H1 (cell line): ENCODE measurements at regions not wholly inside any gene's neighbourhood (a gene's known extent, or its start where the extent isn't known, plus 50 kb on each side); places are given as distances from the start of the nearest gene placed in this dataset.

Experiments
- CTCF ChIA-PET: fragments of 300-600 bp; sonication (Branson Sonifier 250); formaldehyde crosslinking; loops from one replicate; lab custom pipeline; 2021; ENCODE audit not compliant: partially characterized antibody; lab: Charles Lee
- POLR2A ChIA-PET: fragments of 300-600 bp; sonication (Branson Sonifier 250); formaldehyde crosslinking; loops from one replicate; lab custom pipeline; 2021; ENCODE audit warnings: inconsistent platforms; ENCODE audit not compliant: partially characterized antibody; lab: Charles Lee
- DNase-seq, 2 experiments: peaks; one replicate each; pipeline versions ENCODE4 v3.0.0 to v3.0.0-alpha.2; 2010 to 2022; ENCODE audit warnings: low spot score in 2 of 2, low read depth in 1 of 2, mixed read lengths in 1 of 2
- FAIRE-seq: peaks from 2 replicates; lab custom pipeline; 2011; peaks lifted over from hg19 to GRCh38; lab: Jason Lieb, UNC
- H2AFZ ChIP-seq: 2 replicates; pipeline ENCODE4 v1.8.1; 2012; ENCODE audit warnings: low read length, inconsistent platforms
- H2AK5ac ChIP-seq: 2 replicates; pipeline ENCODE4 v1.6.1; 2013; ENCODE audit warnings: low read depth, low read length
- H2BK120ac ChIP-seq: replicated peaks from 2 replicates; pipeline ENCODE3; 2013; ENCODE audit warnings: low read depth, low read length, inconsistent platforms
- H2BK12ac ChIP-seq: 2 replicates; pipeline ENCODE4 v1.6.1; 2013; ENCODE audit warnings: low read depth, low read length
- H2BK15ac ChIP-seq: 2 replicates; pipeline ENCODE4 v1.6.1; 2013; ENCODE audit warnings: low read length
- H2BK20ac ChIP-seq: 2 replicates; pipeline ENCODE4 v1.6.1; 2013; ENCODE audit warnings: low read length
- H2BK5ac ChIP-seq: 2 replicates; pipeline ENCODE4 v1.6.1; 2013; ENCODE audit warnings: low read depth, low read length
- H3K14ac ChIP-seq: 2 replicates; pipeline ENCODE4 v1.6.1; 2013; ENCODE audit warnings: inconsistent platforms; ENCODE audit not compliant: insufficient read length
- H3K18ac ChIP-seq: 2 replicates; pipeline ENCODE4 v1.6.1; 2013; ENCODE audit warnings: low read length; ENCODE audit errors: extremely low read depth
- H3K23ac ChIP-seq: 2 replicates; pipeline ENCODE4 v1.6.1; 2013; ENCODE audit warnings: inconsistent platforms; ENCODE audit not compliant: insufficient read length
- H3K23me2 ChIP-seq: 2 replicates; pipeline ENCODE4 v1.6.1; 2013; ENCODE audit warnings: low read depth, low read length
- H3K27ac ChIP-seq: 2 replicates; pipeline ENCODE4 v1.6.1; 2011; ENCODE audit warnings: low read depth, low read length, inconsistent platforms
- H3K27me3 ChIP-seq, 4 experiments: replicated peaks in 1 of 4; 1 replicate in 1 of 4; 2 replicates in 3 of 4; pipeline versions ENCODE4 v1.6.1 to v1.8.1; 2011 to 2013; ENCODE audit warnings: low read length in 3 of 4, mild to moderate bottlenecking in 3 of 4, inconsistent platforms in 2 of 4, mixed read lengths in 2 of 4, moderate library complexity in 1 of 4; ENCODE audit not compliant: control insufficient read depth in 3 of 4, insufficient read depth in 3 of 4; ENCODE audit errors: extremely low read depth in 1 of 4
- H3K36me3 ChIP-seq, 4 experiments: 2 replicates each; pipeline versions ENCODE4 v1.6.1 to v1.8.1; 2011 to 2013; ENCODE audit warnings: mild to moderate bottlenecking in 4 of 4, low read length in 3 of 4, moderate library complexity in 2 of 4, control low read depth in 1 of 4, inconsistent platforms in 1 of 4; ENCODE audit not compliant: insufficient read depth in 4 of 4, control insufficient read depth in 2 of 4
- H3K4ac ChIP-seq: replicated peaks from 2 replicates; pipeline ENCODE3; 2013; ENCODE audit warnings: low read length, low read depth, mixed read lengths, inconsistent platforms; ENCODE audit not compliant: insufficient read length
- H3K4me1 ChIP-seq, 4 experiments: replicated peaks in 1 of 4; 1 replicate in 1 of 4; 2 replicates in 3 of 4; pipeline versions ENCODE4 v1.6.1 to v1.8.1; 2011 to 2013; ENCODE audit warnings: low read length in 3 of 4, inconsistent platforms in 2 of 4, mixed read lengths in 1 of 4; ENCODE audit not compliant: insufficient read depth in 4 of 4, control insufficient read depth in 3 of 4
- H3K4me2 ChIP-seq, 2 experiments: 2 replicates each; pipeline versions ENCODE4 v1.6.1 to v1.8.1; 2011 to 2013; ENCODE audit warnings: low read depth in 2 of 2, low read length in 2 of 2, control low read depth in 1 of 2, inconsistent platforms in 1 of 2, mild to moderate bottlenecking in 1 of 2; ENCODE audit not compliant: insufficient read depth in 1 of 2
- H3K4me3 ChIP-seq, 4 experiments: fragments of 200-600, 300-600 bp in 1 of 4; sonication (generic), shearing (Covaris generic), sonication (Bioruptor Twin) in 1 of 4; 2 replicates each; pipeline versions ENCODE4 v1.5.1 to v1.8.1; 2011 to 2016; ENCODE audit warnings: low read length in 4 of 4, low read depth in 3 of 4, control low read depth in 2 of 4, inconsistent platforms in 2 of 4, mild to moderate bottlenecking in 2 of 4, mixed read lengths in 1 of 4, moderate library complexity in 1 of 4; ENCODE audit not compliant: insufficient read depth in 2 of 4; ENCODE audit errors: extremely low read depth in 1 of 4
- H3K56ac ChIP-seq: replicated peaks from 2 replicates; pipeline ENCODE3; 2013; ENCODE audit warnings: low read depth, mild to moderate bottlenecking, mixed read lengths, low read length, inconsistent platforms; ENCODE audit not compliant: insufficient read length
- H3K79me1 ChIP-seq: 2 replicates; pipeline ENCODE4 v1.6.1; 2013; ENCODE audit warnings: low read depth, low read length, control low read depth
- H3K79me2 ChIP-seq, 2 experiments: 2 replicates each; pipeline versions ENCODE4 v1.6.1 to v1.8.1; 2012 to 2013; ENCODE audit warnings: low read length in 2 of 2, mild to moderate bottlenecking in 2 of 2, inconsistent platforms in 1 of 2; ENCODE audit not compliant: insufficient read depth in 2 of 2, control insufficient read depth in 1 of 2
- H3K9ac ChIP-seq, 4 experiments: replicated peaks in 1 of 4; 1 replicate in 1 of 4; 2 replicates in 3 of 4; pipeline versions ENCODE4 v1.6.1 to v1.8.1; 2011 to 2013; ENCODE audit warnings: low read depth in 3 of 4, low read length in 3 of 4, control low read depth in 2 of 4, mild to moderate bottlenecking in 2 of 4, moderate library complexity in 2 of 4, inconsistent platforms in 1 of 4; ENCODE audit errors: extremely low read depth in 1 of 4
- H3K9me3 ChIP-seq, 2 experiments: 2 replicates each; pipeline versions ENCODE4 v1.6.1 to v1.8.1; 2012 to 2013; ENCODE audit warnings: mild to moderate bottlenecking in 2 of 2, moderate library complexity in 2 of 2, control low read depth in 1 of 2, inconsistent platforms in 1 of 2, low read depth in 1 of 2, low read length in 1 of 2, mixed read lengths in 1 of 2; ENCODE audit not compliant: insufficient read depth in 2 of 2
- H4K20me1 ChIP-seq, 2 experiments: replicated peaks in 1 of 2; 2 replicates each; pipeline versions ENCODE3 to v1.8.1; 2011 to 2013; ENCODE audit warnings: inconsistent platforms in 2 of 2, low read length in 2 of 2, mild to moderate bottlenecking in 1 of 2; ENCODE audit not compliant: insufficient read depth in 2 of 2, control insufficient read depth in 1 of 2
- H4K5ac ChIP-seq: 2 replicates; pipeline ENCODE4 v1.6.1; 2013; ENCODE audit warnings: low read length, low read depth, mixed read lengths, inconsistent platforms; ENCODE audit not compliant: insufficient read length
- H4K8ac ChIP-seq: 2 replicates; pipeline ENCODE4 v1.8.0; 2013; ENCODE audit warnings: mild to moderate bottlenecking, moderate library complexity, low read length, inconsistent platforms; ENCODE audit not compliant: insufficient read depth; ENCODE audit errors: extremely low read depth
- H4K91ac ChIP-seq: replicated peaks from 2 replicates; pipeline ENCODE3; 2013; ENCODE audit warnings: low read length, mixed read lengths, inconsistent platforms; ENCODE audit not compliant: insufficient read length
- CTCF ChIP-seq, 3 experiments: IDR thresholded peaks; 1 replicate in 2 of 3; 2 replicates in 1 of 3; pipeline versions ENCODE4 v1.5.1 to v1.6.1; 2011; ENCODE audit warnings: low read length in 3 of 3, mild to moderate bottlenecking in 3 of 3, inconsistent platforms in 2 of 3, low read depth in 1 of 3, moderate library complexity in 1 of 3; ENCODE audit not compliant: insufficient read depth in 1 of 3; ENCODE audit errors: control extremely low read depth in 1 of 3
- PHF8 ChIP-seq: fragments of 200-600 bp; sonication (generic); conservative IDR thresholded peaks from 2 replicates; pipeline ENCODE4 v1.7.1; 2012; ENCODE audit warnings: low read depth, mild to moderate bottlenecking, inconsistent platforms, low read length, moderate library complexity
- RAD21 ChIP-seq, 2 experiments: IDR thresholded peaks in 1 of 2; conservative IDR thresholded peaks in 1 of 2; 2 replicates each; pipeline ENCODE4 v1.6.1; 2011; ENCODE audit warnings: low read depth in 2 of 2, low read length in 2 of 2, improper control_type of control experiment in 1 of 2, inconsistent platforms in 1 of 2, mild to moderate bottlenecking in 1 of 2, moderate library complexity in 1 of 2
- YY1 ChIP-seq: IDR thresholded peaks from 2 replicates; pipeline ENCODE4 v1.6.1; 2011; ENCODE audit warnings: low read depth, mild to moderate bottlenecking, low read length
- WGBS, 2 experiments: shearing (Covaris generic) in 1 of 2; methylation state at CpG; one replicate each; pipeline versions ENCODE4 v1.1.6 to v1.1.7; 2013 to 2015; ENCODE audit warnings: low lambda C conversion rate in 2 of 2, mixed read lengths in 2 of 2, inconsistent platforms in 1 of 2, low coverage in 1 of 2, missing lambda C conversion rate in 1 of 2; ENCODE audit not compliant: insufficient replicate concordance in 2 of 2, insufficient coverage in 1 of 2, insufficient read length in 1 of 2; ENCODE audit errors: extremely low coverage in 1 of 2, missing lambda C conversion rate in 1 of 2; 5-methylcytosine and 5-hydroxymethylcytosine counted together

DNA sequence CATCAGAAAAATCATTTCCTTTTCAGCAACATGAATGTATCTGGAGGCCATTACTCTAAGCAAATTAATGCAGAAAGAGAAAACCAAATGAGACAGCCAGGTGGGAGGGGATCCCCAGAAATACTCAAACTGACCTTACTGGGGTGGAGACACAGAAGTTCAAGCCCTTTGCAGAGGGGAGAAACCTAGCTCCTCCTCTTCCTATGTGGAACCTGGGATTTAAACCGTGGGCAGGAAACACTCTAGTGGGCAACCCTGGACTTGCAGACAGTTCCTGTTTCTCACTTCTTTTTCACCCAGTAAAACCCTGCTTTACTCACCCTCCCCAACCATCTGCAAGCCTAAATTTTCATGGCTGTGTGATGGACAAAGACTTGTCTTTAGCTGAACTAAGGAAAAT is 61.3 kb downstream of the SLITRK6 start:
- Histone ChIP-seq H3K4ac (no peak overlapping the region), H3K4me2 (no peak overlapping the region), H3K23ac (no peak overlapping the region), H2AK5ac (no peak overlapping the region), H3K56ac (no peak overlapping the region), H3K23me2 (no peaks in the 10 kb centered on the region), H2AFZ (no peak overlapping the region), H3K79me1 (no peaks in the 10 kb centered on the region), H3K9ac (no peak overlapping the region), H4K20me1 (no peaks in the 10 kb centered on the region), H2BK12ac (no peak overlapping the region), H4K91ac (no peak overlapping the region), H3K18ac (no peak overlapping the region), H2BK5ac (no peak overlapping the region), H2BK15ac (no peak overlapping the region), H2BK20ac (no peak overlapping the region), H3K4me1 (peaks cover 0 to 2% (median 0%) of the 10 kb centered on the region in 4 experiments; a peak in 1 of 7 replicates), H3K27ac (no peak overlapping the region), H2BK120ac (no peak overlapping the region), H3K14ac (no peak overlapping the region), H4K8ac (no peak overlapping the region), H3K36me3 (no peaks in the 10 kb centered on the region), H3K79me2 (no peaks in the 10 kb centered on the region), H3K4me3 (no peak overlapping the region), H3K9me3 (no peaks in the 10 kb centered on the region), H3K27me3 (no peaks in the 10 kb centered on the region), H4K5ac (no peak overlapping the region)
- no peak for TF ChIP-seq YY1
- peak in 1 of 3 experiments; percentile 10; a peak in 1 of 4 replicates for TF ChIP-seq CTCF (IDR thresholded peaks at IDR 0.05; ENCODE audit: control extremely low read depth in 1 of 3, insufficient read depth in 1 of 3, low read depth in 1 of 3, low read length in 3 of 3)
- peak; percentile 19 to 22; a peak in 2 of 4 replicates for TF ChIP-seq RAD21 (IDR thresholded peaks at IDR 0.05 in 1 of 2, conservative IDR thresholded peaks at IDR 0.05 in 1 of 2; ENCODE audit: low read depth in 2 of 2, low read length in 2 of 2)
- TF ChIP-seq PHF8: no peak
- ChIA-PET CTCF (interaction anchor here (1.0 kb wide), 1 partner anchor 9 kb away, joined by 3 read pairs; no protein-coding TSS in a partner anchor), POLR2A (no interaction called here)
- no peak for DNase-seq
- no peak for FAIRE-seq
- 78% methylated on average over 1 of the region's 1 CpG; no CpG with 5 or more reads in 1 of the 2 experiments for WGBS, 2 experiments
